ENCODE measurements at regions not wholly inside any gene's neighbourhood (a gene's known extent, or its start where the extent isn't known, plus 50 kb on each side); places are given as distances from the start of the nearest gene placed in this dataset.
"Not testable (repeated sequence)": the region's sequence is repeated elsewhere in the genome, so short reads cannot be mapped to it uniquely, and the experiment has no call there.

GRCh38 chr12:126949558-126949957, 1317.4 kb upstream of the TMEM132C start:
- no peak for DNase-seq (ENCODE audit: low read depth in 2 of 2)

- no peak for DNase-seq (ENCODE audit: low read depth in 2 of 2)
Observed at GRCh38 chr12:126950266-126950665, 1316.7 kb upstream of the TMEM132C start.

GRCh38 chr12:126952096-126953007, 1314.6 kb upstream of the TMEM132C start:
- no peak for DNase-seq (ENCODE audit: low read depth in 2 of 2)

GRCh38 chr12:126953365-126953889, 1313.5 kb upstream of the TMEM132C start:
- DNase-seq (ENCODE audit: low read depth in 2 of 2), result no peak

- DNase-seq (ENCODE audit: low read depth in 2 of 2), result no peak
Observed at GRCh38 chr12:126960221-126960620, 1306.7 kb upstream of the TMEM132C start.

GRCh38 chr12:126960709-126961108, 1306.3 kb upstream of the TMEM132C start:
- DNase-seq (ENCODE audit: low read depth in 2 of 2), result no peak

GRCh38 chr12:126963825-126964224, 1303.1 kb upstream of the TMEM132C start:
- DNase-seq (ENCODE audit: low read depth in 2 of 2), result no peak

- DNase-seq (ENCODE audit: low read depth in 2 of 2), result no peak
Observed at GRCh38 chr12:126966498-126966897, 1300.5 kb upstream of the TMEM132C start.

GRCh38 chr12:126967152-126967551, 1299.8 kb upstream of the TMEM132C start:
- DNase-seq (ENCODE audit: low read depth in 2 of 2), result no peak

- DNase-seq (ENCODE audit: low read depth in 2 of 2), result no peak
Observed at GRCh38 chr12:126974779-126975178, 1292.2 kb upstream of the TMEM132C start.

GRCh38 chr12:126976579-126976978, 1290.4 kb upstream of the TMEM132C start:
- no peak for DNase-seq (ENCODE audit: low read depth in 2 of 2)

- DNase-seq (ENCODE audit: low read depth in 2 of 2), result not testable (repeated sequence)
Observed at GRCh38 chr12:126979564-126979963, 1287.4 kb upstream of the TMEM132C start.

- no peak for DNase-seq (ENCODE audit: low read depth in 2 of 2)
Observed at GRCh38 chr12:126982707-126983106, 1284.3 kb upstream of the TMEM132C start.

GRCh38 chr12:126983735-126984134, 1283.2 kb upstream of the TMEM132C start:
- not testable (repeated sequence) for DNase-seq (ENCODE audit: low read depth in 2 of 2)

GRCh38 chr12:126985663-126986062, 1281.3 kb upstream of the TMEM132C start:
- DNase-seq (ENCODE audit: low read depth in 2 of 2), result not testable (repeated sequence)

- DNase-seq (ENCODE audit: low read depth in 2 of 2), result no peak
Observed at GRCh38 chr12:126989532-126989931, 1277.4 kb upstream of the TMEM132C start.

- no peak for DNase-seq (ENCODE audit: low read depth in 2 of 2)
Observed at GRCh38 chr12:126993898-126994297, 1273.1 kb upstream of the TMEM132C start.

GRCh38 chr12:126994599-126994998, 1272.4 kb upstream of the TMEM132C start:
- no peak for DNase-seq (ENCODE audit: low read depth in 2 of 2)

- DNase-seq (ENCODE audit: low read depth in 2 of 2), result no peak
Observed at GRCh38 chr12:126998031-126998430, 1268.9 kb upstream of the TMEM132C start.

- DNase-seq (ENCODE audit: low read depth in 2 of 2), result no peak
Observed at GRCh38 chr12:126998747-126999285, 1268.2 kb upstream of the TMEM132C start.

- no peak for DNase-seq (ENCODE audit: low read depth in 2 of 2)
Observed at GRCh38 chr12:126999352-126999751, 1267.6 kb upstream of the TMEM132C start.

GRCh38 chr12:127005406-127005805, 1261.6 kb upstream of the TMEM132C start:
- no peak for DNase-seq (ENCODE audit: low read depth in 2 of 2)

- no peak for DNase-seq (ENCODE audit: low read depth in 2 of 2)
Observed at GRCh38 chr12:127006972-127007371, 1260.0 kb upstream of the TMEM132C start.

All from lung microvascular endothelial cell (primary cell).